ENCODE measurements at regions not wholly inside any gene's neighbourhood (a gene's known extent, or its start where the extent isn't known, plus 50 kb on each side); places are given as distances from the start of the nearest gene placed in this dataset.

GRCh38 chr10:44773565-44773964, 137.6 kb upstream of the TMEM72 start:
- TF ChIP-seq CTCF (IDR thresholded peaks at IDR 0.05): no peak
- no peak for TF ChIP-seq POLR2A (IDR thresholded peaks at IDR 0.05)
- no peak for TF ChIP-seq POLR2AphosphoS5 (IDR thresholded peaks at IDR 0.05)

All from prostate gland (tissue), 2 donors.